CD14-positive monocyte (primary cell): ENCODE measurements at regions not wholly inside any gene's neighbourhood (a gene's known extent, or its start where the extent isn't known, plus 50 kb on each side); places are given as distances from the start of the nearest gene placed in this dataset.

ENCODE experiments used
- DNase-seq, 3 donors: peaks; one replicate each; pipeline ENCODE4 v3.0.0-alpha.2; 2011 to 2022
- H2AFZ ChIP-seq: 2 replicates; pipeline ENCODE4 v1.6.0; 2012; ENCODE audit warnings: mild to moderate bottlenecking, low read depth, low read length, inconsistent platforms; ENCODE audit not compliant: insufficient read depth, poor library complexity, severe bottlenecking
- H3K27ac ChIP-seq, 2 donors: 1 replicate in 1 of 2; 2 replicates in 1 of 2; pipeline ENCODE4 v1.5.1; 2012 to 2013; ENCODE audit warnings: low read length in 2 of 2, control low read depth in 1 of 2, inconsistent platforms in 1 of 2, low read depth in 1 of 2, mild to moderate bottlenecking in 1 of 2
- H3K27me3 ChIP-seq, 2 donors: one replicate each; pipeline versions ENCODE4 v1.6.0 to v1.6.1; 2011 to 2013; ENCODE audit warnings: low read length in 2 of 2; ENCODE audit not compliant: control insufficient read depth in 2 of 2, insufficient read depth in 2 of 2
- H3K36me3 ChIP-seq, 2 donors: replicated peaks in 1 of 2; 1 replicate in 1 of 2; 2 replicates in 1 of 2; pipeline versions ENCODE4 v1.5.1 to v1.6.1; 2012 to 2013; ENCODE audit warnings: low read length in 2 of 2, control low read depth in 1 of 2, inconsistent platforms in 1 of 2, mild to moderate bottlenecking in 1 of 2; ENCODE audit not compliant: insufficient read depth in 2 of 2, control insufficient read depth in 1 of 2
- H3K4me1 ChIP-seq, 2 donors: 1 replicate in 1 of 2; 2 replicates in 1 of 2; pipeline versions ENCODE4 v1.5.1 to v1.6.1; 2012 to 2013; ENCODE audit warnings: low read length in 2 of 2, control low read depth in 1 of 2, inconsistent platforms in 1 of 2, mild to moderate bottlenecking in 1 of 2, moderate library complexity in 1 of 2; ENCODE audit not compliant: insufficient read depth in 2 of 2, control insufficient read depth in 1 of 2
- H3K4me2 ChIP-seq: replicated peaks from 2 replicates; pipeline ENCODE3; 2012; ENCODE audit warnings: low read length, moderate library complexity, mild to moderate bottlenecking; ENCODE audit not compliant: poor library complexity, severe bottlenecking; ENCODE audit errors: extremely low read depth
- H3K4me3 ChIP-seq, 3 experiments: fragments of 200-600 bp in 1 of 3; sonication (generic) in 1 of 3; replicated peaks in 1 of 3; 1 replicate in 2 of 3; 2 replicates in 1 of 3; pipeline ENCODE4 v1.5.1; 2011 to 2013; ENCODE audit warnings: low read length in 3 of 3, mild to moderate bottlenecking in 3 of 3, control low read depth in 2 of 3, low read depth in 2 of 3, inconsistent platforms in 1 of 3, moderate library complexity in 1 of 3
- H3K79me2 ChIP-seq: 2 replicates; pipeline ENCODE4 v1.6.0; 2012; ENCODE audit warnings: mild to moderate bottlenecking, control low read depth, inconsistent platforms, low read length, moderate library complexity; ENCODE audit not compliant: insufficient read depth
- H3K9ac ChIP-seq: 2 replicates; pipeline ENCODE4 v1.6.0; 2017; ENCODE audit warnings: low read length, mild to moderate bottlenecking; ENCODE audit not compliant: insufficient read depth, poor library complexity, severe bottlenecking
- H3K9me3 ChIP-seq, 2 donors: replicated peaks in 1 of 2; 1 replicate in 1 of 2; 2 replicates in 1 of 2; pipeline versions ENCODE4 v1.5.1 to v1.6.1; 2012 to 2013; ENCODE audit warnings: low read length in 2 of 2, control low read depth in 1 of 2; ENCODE audit not compliant: control insufficient read depth in 1 of 2, insufficient read depth in 1 of 2
- H4K20me1 ChIP-seq: 2 replicates; pipeline ENCODE4 v1.6.0; 2012; ENCODE audit warnings: mild to moderate bottlenecking, low read length, control low read depth, moderate library complexity; ENCODE audit not compliant: insufficient read depth
- H3K27ac Mint-ChIP-seq, 7 donors: one replicate each; pipeline ENCODE4 v1.8.0; 2020; ENCODE audit warnings: mild to moderate bottlenecking in 7 of 7, mixed read lengths in 7 of 7, moderate library complexity in 6 of 7, inconsistent platforms in 2 of 7
- H3K27me3 Mint-ChIP-seq, 3 donors: one replicate each; pipeline ENCODE4 v1.8.0; 2021 to 2022; ENCODE audit warnings: low read depth in 3 of 3, mild to moderate bottlenecking in 3 of 3, mixed read lengths in 3 of 3, moderate library complexity in 3 of 3, inconsistent platforms in 1 of 3
- H3K36me3 Mint-ChIP-seq, 2 donors: one replicate each; pipeline ENCODE4 v1.8.0; 2020; ENCODE audit warnings: mixed read lengths in 2 of 2, inconsistent platforms in 1 of 2, mild to moderate bottlenecking in 1 of 2
- H3K4me1 Mint-ChIP-seq: one replicate; pipeline ENCODE4 v1.8.0; 2020; ENCODE audit warnings: mild to moderate bottlenecking, mixed read lengths
- H3K4me3 Mint-ChIP-seq, 2 donors: one replicate each; pipeline ENCODE4 v1.8.0; 2020; ENCODE audit warnings: mild to moderate bottlenecking in 2 of 2, mixed read lengths in 2 of 2, moderate library complexity in 1 of 2
- H3K9me3 Mint-ChIP-seq, 7 donors: one replicate each; pipeline ENCODE4 v1.8.0; 2020 to 2022; ENCODE audit warnings: mixed read lengths in 7 of 7, mild to moderate bottlenecking in 6 of 7, moderate library complexity in 6 of 7, inconsistent platforms in 2 of 7
- WGBS: methylation state at CpG from one replicate; pipeline ENCODE4 v1.1.5; 2013; ENCODE audit warnings: missing lambda C conversion rate; ENCODE audit not compliant: insufficient coverage; 5-methylcytosine and 5-hydroxymethylcytosine counted together
- intact Hi-C, 2 donors: fragments of 100-400 bp; cut with micrococcal nuclease; formaldehyde crosslinking; loops; one replicate each; pipeline versions ENCODE4 v1.15.0 to v1.15.1; 2023
- TF ChIP-seq, protein P1 (sequence below): fragments of 200-600 bp; IDR thresholded peaks from one replicate; pipeline ENCODE4 v1.8.0; 2022; ENCODE audit warnings: antibody characterized with exemption, mild to moderate bottlenecking

DNA sequence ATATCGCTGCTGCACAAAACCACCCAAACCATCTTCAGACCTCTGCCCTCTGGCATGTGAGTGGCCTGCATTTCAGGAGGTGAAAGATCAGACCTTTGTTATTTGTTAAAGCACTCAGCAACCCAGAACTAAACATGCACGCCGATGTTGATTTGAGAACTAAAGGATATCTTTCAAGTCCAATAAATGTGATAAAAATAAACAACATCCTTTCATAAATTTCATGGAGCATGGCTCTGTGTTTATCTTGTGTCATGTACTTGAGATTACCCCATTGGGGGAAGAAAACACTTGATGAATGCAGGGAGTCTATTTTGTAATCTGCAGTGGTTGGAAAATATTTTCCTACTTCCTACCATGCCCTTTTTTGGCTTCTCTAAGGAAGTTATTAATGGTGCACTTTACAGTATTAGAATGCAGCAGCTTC, 70.8 kb upstream of the GATA6 start:
- Mint-ChIP-seq H3K27ac (no peak overlapping the region), H3K4me1 (peaks cover 5% of the 10 kb centered on the region), H3K4me3 (no peak overlapping the region), H3K9me3 (peaks cover 0 to 5% (median 1%) of the 10 kb centered on the region in 7 donors), H3K27me3 (peaks cover 0 to 5% (median 3%) of the 10 kb centered on the region in 3 donors), H3K36me3 (no peaks in the 10 kb centered on the region)
- Histone ChIP-seq H3K4me2 (no peak overlapping the region), H3K4me1 (no peaks in the 10 kb centered on the region), H3K4me3 (no peak overlapping the region), H3K27ac (no peak overlapping the region), H3K27me3 (no peaks in the 10 kb centered on the region), H2AFZ (no peak overlapping the region), H4K20me1 (no peaks in the 10 kb centered on the region), H3K79me2 (no peaks in the 10 kb centered on the region), H3K9me3 (no peaks in the 10 kb centered on the region), H3K9ac (no peak overlapping the region), H3K36me3 (no peaks in the 10 kb centered on the region)
- intact Hi-C loops, result no loop called here
- TF ChIP-seq, protein P1, sequence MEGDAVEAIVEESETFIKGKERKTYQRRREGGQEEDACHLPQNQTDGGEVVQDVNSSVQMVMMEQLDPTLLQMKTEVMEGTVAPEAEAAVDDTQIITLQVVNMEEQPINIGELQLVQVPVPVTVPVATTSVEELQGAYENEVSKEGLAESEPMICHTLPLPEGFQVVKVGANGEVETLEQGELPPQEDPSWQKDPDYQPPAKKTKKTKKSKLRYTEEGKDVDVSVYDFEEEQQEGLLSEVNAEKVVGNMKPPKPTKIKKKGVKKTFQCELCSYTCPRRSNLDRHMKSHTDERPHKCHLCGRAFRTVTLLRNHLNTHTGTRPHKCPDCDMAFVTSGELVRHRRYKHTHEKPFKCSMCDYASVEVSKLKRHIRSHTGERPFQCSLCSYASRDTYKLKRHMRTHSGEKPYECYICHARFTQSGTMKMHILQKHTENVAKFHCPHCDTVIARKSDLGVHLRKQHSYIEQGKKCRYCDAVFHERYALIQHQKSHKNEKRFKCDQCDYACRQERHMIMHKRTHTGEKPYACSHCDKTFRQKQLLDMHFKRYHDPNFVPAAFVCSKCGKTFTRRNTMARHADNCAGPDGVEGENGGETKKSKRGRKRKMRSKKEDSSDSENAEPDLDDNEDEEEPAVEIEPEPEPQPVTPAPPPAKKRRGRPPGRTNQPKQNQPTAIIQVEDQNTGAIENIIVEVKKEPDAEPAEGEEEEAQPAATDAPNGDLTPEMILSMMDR, result no peak
- DNase-seq, result no peak
- no CpG with 5 or more reads among the region's 3 CpGs for WGBS

DNA sequence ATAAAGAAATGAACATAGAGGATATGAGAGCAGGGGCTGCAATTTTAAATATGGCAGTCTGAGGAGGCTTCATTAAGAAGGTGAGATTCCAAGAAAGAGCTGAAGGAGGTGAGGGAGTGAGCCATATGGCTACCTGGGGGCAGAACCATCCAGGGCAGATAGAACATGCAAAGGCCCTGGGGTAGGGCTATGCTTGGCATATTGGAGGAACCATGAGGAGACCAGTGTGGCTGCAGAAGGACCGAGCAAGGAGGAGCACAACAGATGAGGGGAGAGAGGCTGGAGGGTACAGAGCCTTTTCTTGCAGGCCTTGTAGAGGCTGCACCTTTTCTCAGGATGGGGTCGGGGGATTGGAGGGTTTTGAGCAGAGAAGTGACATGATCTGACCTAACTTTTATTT, 69.5 kb upstream of the GATA6 start:
- peaks cover 0 to 5% (median 1%) of the 10 kb centered on the region in 7 donors for H3K9me3 Mint-ChIP-seq
- H3K79me2 ChIP-seq, result no peaks in the 10 kb centered on the region
- 100% methylated on average over 1 of the region's 2 CpGs for WGBS
- H3K36me3 Mint-ChIP-seq, result no peaks in the 10 kb centered on the region
- intact Hi-C loops, result no loop called here
- H3K27me3 ChIP-seq, result no peaks in the 10 kb centered on the region
- no peaks in the 10 kb centered on the region for H4K20me1 ChIP-seq
- no peak overlapping the region for H2AFZ ChIP-seq
- DNase-seq, result no peak
- H3K9me3 ChIP-seq, result no peaks in the 10 kb centered on the region
- no peaks in the 10 kb centered on the region for H3K36me3 ChIP-seq
- no peak overlapping the region for H3K9ac ChIP-seq
- no peak overlapping the region for H3K27ac Mint-ChIP-seq
- H3K4me1 Mint-ChIP-seq, result peaks cover 5% of the 10 kb centered on the region
- no peaks in the 10 kb centered on the region for H3K4me1 ChIP-seq
- TF ChIP-seq, protein P1, result no peak
- H3K27me3 Mint-ChIP-seq, result peaks cover 0 to 5% (median 0%) of the 10 kb centered on the region in 3 donors
- H3K4me3 Mint-ChIP-seq, result no peak overlapping the region
- H3K27ac ChIP-seq, result no peak overlapping the region
- no peak overlapping the region for H3K4me2 ChIP-seq
- no peak overlapping the region for H3K4me3 ChIP-seq
